Esophagus squamous epithelium (tissue), 5 donors: ENCODE measurements at regions not wholly inside any gene's neighbourhood (a gene's known extent, or its start where the extent isn't known, plus 50 kb on each side); places are given as distances from the start of the nearest gene placed in this dataset.
"Not testable (repeated sequence)": the region's sequence is repeated elsewhere in the genome, so short reads cannot be mapped to it uniquely, and the experiment has no call there.

Experiments used
- DNase-seq: peaks from one replicate; lab custom pipeline; 2025; lab: John Stamatoyannopoulos, UW
- H3K27ac ChIP-seq, 4 donors: fragments of 200-600 bp; sonication (generic); one replicate each; pipeline ENCODE4 v1.5.1; 2016 to 2019; ENCODE audit warnings: mild to moderate bottlenecking in 1 of 4
- H3K27me3 ChIP-seq, 4 donors: fragments of 200-600 bp; sonication (generic); 1 replicate in 3 of 4; 2 replicates in 1 of 4; pipeline versions ENCODE4 v1.5.1 to v1.6.0; 2017 to 2021; ENCODE audit warnings: antibody characterized with exemption in 1 of 4
- H3K36me3 ChIP-seq, 3 donors: fragments of 200-600 bp; sonication (generic); one replicate each; pipeline ENCODE4 v1.5.1; 2016 to 2019
- H3K4me1 ChIP-seq, 3 donors: fragments of 200-600 bp; sonication (generic); one replicate each; pipeline ENCODE4 v1.5.1; 2017 to 2019
- H3K4me3 ChIP-seq, 4 donors: fragments of 200-600 bp; sonication (generic); 1 replicate in 3 of 4; 2 replicates in 1 of 4; pipeline ENCODE4 v1.5.1; 2016 to 2019; ENCODE audit warnings: mild to moderate bottlenecking in 2 of 4, moderate library complexity in 1 of 4
- H3K9me3 ChIP-seq, 3 donors: fragments of 200-600 bp; sonication (generic); one replicate each; pipeline ENCODE4 v1.5.1; 2016 to 2019
- POLR2A ChIP-seq, 4 donors: fragments of 450-650 bp; IDR thresholded peaks; one replicate each; pipeline ENCODE4 v1.6.1; 2017; ENCODE audit warnings: antibody characterized with exemption in 4 of 4, mild to moderate bottlenecking in 4 of 4, moderate library complexity in 3 of 4
- WGBS, 2 donors: methylation state at CpG; one replicate each; pipeline ENCODE4 v1.1.5; 2018; 5-methylcytosine and 5-hydroxymethylcytosine counted together
- intact Hi-C: fragments of 100-400 bp; cut with DNase I; formaldehyde crosslinking; loops from one replicate; pipeline ENCODE4 v1.15.0; 2022
- TF ChIP-seq, protein P1 (sequence below), 6 experiments: fragments of 450-650 bp in 4 of 6; fragments of 200-600 bp in 2 of 6; sonication (generic) in 2 of 6; IDR thresholded peaks; one replicate each; pipeline ENCODE4 v1.5.1; 2016 to 2019; ENCODE audit warnings: antibody characterized with exemption in 6 of 6, mild to moderate bottlenecking in 4 of 6, moderate library complexity in 4 of 6
- donor health status: DM: yes; HTN: yes; CAD: no.

DNA sequence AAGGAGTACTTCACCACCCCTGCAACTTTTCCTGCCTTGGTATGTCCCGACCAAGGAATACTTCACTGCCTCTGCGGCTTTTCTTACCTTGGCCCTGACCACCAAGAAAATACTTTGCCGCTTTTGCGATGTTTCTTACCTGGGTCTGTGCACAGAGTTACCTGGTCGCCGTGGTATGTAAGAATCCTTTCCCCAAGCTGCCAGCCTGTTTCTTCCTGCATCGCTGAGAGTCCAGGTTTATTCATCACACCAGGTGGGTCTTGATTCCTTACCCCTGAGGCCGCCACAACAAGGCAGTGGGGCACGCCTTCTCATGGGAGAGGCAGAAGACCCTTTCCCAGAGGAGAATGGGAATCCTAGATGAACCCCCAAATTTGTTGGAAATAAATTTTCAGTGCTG, 511.3 kb downstream of the EDEM1 start:
- H3K36me3 ChIP-seq, result no peaks in the 10 kb centered on the region
- DNase-seq, result no peak
- H3K4me1 ChIP-seq, result no peaks in the 10 kb centered on the region
- H3K9me3 ChIP-seq, result no peaks in the 10 kb centered on the region
- no peak overlapping the region for H3K27ac ChIP-seq
- WGBS, 2 donors, result 94% methylated on average over 9 of the region's 9 CpGs
- no peak overlapping the region for H3K4me3 ChIP-seq
- no peaks in the 10 kb centered on the region for H3K27me3 ChIP-seq
- intact Hi-C loops, result no loop called here
- TF ChIP-seq, protein P1, sequence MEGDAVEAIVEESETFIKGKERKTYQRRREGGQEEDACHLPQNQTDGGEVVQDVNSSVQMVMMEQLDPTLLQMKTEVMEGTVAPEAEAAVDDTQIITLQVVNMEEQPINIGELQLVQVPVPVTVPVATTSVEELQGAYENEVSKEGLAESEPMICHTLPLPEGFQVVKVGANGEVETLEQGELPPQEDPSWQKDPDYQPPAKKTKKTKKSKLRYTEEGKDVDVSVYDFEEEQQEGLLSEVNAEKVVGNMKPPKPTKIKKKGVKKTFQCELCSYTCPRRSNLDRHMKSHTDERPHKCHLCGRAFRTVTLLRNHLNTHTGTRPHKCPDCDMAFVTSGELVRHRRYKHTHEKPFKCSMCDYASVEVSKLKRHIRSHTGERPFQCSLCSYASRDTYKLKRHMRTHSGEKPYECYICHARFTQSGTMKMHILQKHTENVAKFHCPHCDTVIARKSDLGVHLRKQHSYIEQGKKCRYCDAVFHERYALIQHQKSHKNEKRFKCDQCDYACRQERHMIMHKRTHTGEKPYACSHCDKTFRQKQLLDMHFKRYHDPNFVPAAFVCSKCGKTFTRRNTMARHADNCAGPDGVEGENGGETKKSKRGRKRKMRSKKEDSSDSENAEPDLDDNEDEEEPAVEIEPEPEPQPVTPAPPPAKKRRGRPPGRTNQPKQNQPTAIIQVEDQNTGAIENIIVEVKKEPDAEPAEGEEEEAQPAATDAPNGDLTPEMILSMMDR (IDR thresholded peaks at IDR 0.05), result no peak
- no peak for TF ChIP-seq POLR2A (IDR thresholded peaks at IDR 0.05)

DNA sequence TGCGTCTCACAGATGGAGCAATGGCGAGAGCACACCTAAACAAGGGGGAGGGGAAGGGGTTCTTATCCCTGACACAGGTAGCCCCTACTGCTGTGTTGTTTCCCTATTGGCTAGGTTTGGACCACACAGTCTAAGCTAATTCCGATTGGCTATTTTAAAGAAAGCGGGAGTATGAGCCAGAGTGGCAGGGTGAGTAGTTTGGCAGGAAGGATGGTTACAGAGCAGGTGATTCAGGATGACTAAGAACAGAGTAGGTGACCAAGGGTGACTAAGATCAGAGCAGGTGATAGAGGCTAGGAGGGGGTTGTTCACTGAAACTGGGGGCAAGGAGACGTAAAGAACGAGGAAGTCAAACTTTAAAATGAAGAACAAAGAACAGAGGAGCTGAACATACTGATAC, 511.8 kb downstream of the EDEM1 start:
- H3K4me3 ChIP-seq, result no peak overlapping the region
- WGBS, 2 donors, result 83 to 84% methylated on average over 6 of the region's 6 CpGs
- DNase-seq, result no peak
- TF ChIP-seq POLR2A (IDR thresholded peaks at IDR 0.05), result no peak
- TF ChIP-seq, protein P1 (IDR thresholded peaks at IDR 0.05), result no peak
- no peaks in the 10 kb centered on the region for H3K4me1 ChIP-seq
- H3K36me3 ChIP-seq, result no peaks in the 10 kb centered on the region
- H3K27ac ChIP-seq, result no peak overlapping the region
- H3K9me3 ChIP-seq, result no peaks in the 10 kb centered on the region
- intact Hi-C loops, result no loop called here
- H3K27me3 ChIP-seq, result no peaks in the 10 kb centered on the region

DNA sequence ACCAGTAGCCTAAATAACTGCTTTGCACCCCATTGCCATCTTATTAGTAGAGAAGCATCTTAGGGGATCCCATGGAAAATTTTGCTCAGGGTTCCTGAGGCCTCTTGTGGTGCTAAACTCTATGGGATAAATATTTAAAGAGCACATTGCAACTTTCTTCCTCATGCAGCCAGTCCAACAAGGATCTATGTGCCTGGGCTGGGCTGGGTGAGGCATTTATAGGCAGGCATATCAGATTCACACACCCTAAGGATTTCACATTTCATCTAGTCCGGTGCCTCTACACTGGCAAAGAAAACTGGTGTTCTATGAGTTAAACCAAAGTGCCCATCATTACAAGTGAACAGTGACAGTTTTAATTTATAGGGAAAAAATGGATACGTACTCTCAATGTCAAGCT, 512.3 kb downstream of the EDEM1 start:
- whole genome bisulfite sequencing, 2 donors, result 83 to 87% methylated on average over 2 of the region's 2 CpGs
- no peaks in the 10 kb centered on the region for H3K36me3 ChIP-seq
- H3K9me3 ChIP-seq, result no peaks in the 10 kb centered on the region
- no peak for DNase-seq
- intact Hi-C loops, result no loop called here
- H3K4me1 ChIP-seq, result no peaks in the 10 kb centered on the region
- no peak for TF ChIP-seq POLR2A (IDR thresholded peaks at IDR 0.05)
- TF ChIP-seq, protein P1 (IDR thresholded peaks at IDR 0.05), result no peak
- H3K27me3 ChIP-seq, result no peaks in the 10 kb centered on the region
- no peak overlapping the region for H3K4me3 ChIP-seq
- H3K27ac ChIP-seq, result no peak overlapping the region

DNA sequence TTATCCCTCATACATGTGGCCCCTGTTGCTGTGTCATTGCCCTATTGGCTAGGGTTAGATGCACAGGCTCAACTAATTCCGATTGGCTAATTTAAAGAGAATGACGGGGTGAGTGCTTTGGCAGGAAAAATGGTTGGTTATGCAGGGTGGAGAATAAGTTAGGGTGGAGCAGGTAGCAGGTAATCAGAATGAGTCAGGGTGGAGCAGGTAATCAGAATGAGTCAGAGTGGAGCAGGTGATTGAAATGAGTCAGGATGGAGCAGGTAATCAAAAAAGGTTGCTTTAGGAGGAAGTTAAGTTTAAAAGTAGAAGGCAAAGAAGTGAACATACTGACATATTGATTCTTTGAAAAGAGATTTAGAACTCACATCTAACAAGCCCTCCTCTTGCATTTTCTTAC, 513.5 kb downstream of the EDEM1 start:
- intact Hi-C loops, H3K27ac ChIP-seq: not testable (repeated sequence)

DNA sequence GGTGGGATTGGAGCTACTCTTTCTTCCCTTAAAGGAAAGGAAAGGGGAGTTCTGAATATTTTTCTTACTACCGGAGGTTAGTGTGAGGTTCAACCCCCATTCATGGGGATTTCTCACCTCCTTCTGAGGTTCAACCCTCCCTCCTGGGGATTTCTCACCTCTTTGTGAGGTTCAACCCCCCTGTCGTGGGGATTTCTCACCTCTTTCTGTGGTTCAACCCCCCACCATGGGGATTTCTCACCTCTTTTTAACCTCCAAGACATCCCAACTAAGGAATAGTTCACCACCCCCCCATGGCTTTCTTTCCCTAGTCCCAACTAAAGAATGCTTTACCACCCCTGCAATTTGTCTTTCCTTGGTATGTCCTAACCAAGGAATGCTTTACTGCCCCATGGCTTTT, 520.3 kb downstream of the EDEM1 start:
- Histone ChIP-seq H3K4me3 (no peak overlapping the region), H3K36me3 (no peaks in the 10 kb centered on the region), H3K9me3 (no peaks in the 10 kb centered on the region), H3K27ac (no peak overlapping the region), H3K27me3 (no peaks in the 10 kb centered on the region), H3K4me1 (no peaks in the 10 kb centered on the region)
- intact Hi-C loops, result no loop called here
- 41 to 42% methylated on average over 2 of the region's 2 CpGs for WGBS, 2 donors
- no peak for DNase-seq
- TF ChIP-seq, protein P1 (IDR thresholded peaks at IDR 0.05), result no peak
- TF ChIP-seq POLR2A (IDR thresholded peaks at IDR 0.05), result no peak

More for the DNA sequence above, 513.5 kb downstream of the EDEM1 start:
- H3K9me3 ChIP-seq, H3K4me3 ChIP-seq, H3K27me3 ChIP-seq, DNase-seq, H3K36me3 ChIP-seq, H3K4me1 ChIP-seq: not testable (repeated sequence)
- 38 to 53% methylated on average over 2 of the region's 2 CpGs for WGBS, 2 donors

DNA sequence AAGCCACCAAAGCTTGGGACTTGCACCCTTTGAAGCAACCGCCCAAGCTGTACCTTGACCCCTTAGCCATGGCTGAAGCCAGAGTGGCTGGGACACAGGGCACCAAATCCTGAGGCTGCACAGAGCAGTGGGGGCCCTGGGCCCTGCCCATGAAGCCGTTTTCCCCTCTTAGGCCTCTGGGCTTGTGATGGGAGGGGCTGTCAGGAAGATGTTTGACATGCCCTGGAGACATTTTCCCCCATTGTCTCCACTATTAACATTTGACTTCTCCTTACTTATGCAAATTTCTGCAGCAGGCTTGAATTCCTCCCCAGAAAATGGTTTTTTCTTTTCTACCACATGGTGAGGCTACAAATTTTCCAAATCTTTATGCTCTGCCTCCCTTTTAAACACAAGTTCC, 522.2 kb downstream of the EDEM1 start:
- no peak for DNase-seq
- intact Hi-C loops, result no loop called here
- no peaks in the 10 kb centered on the region for H3K36me3 ChIP-seq
- no peak overlapping the region for H3K4me3 ChIP-seq
- H3K4me1 ChIP-seq, result no peaks in the 10 kb centered on the region
- 38 to 50% methylated on average over 1 to 2 of the region's 2 CpGs for WGBS, 2 donors
- H3K27me3 ChIP-seq, result no peaks in the 10 kb centered on the region
- H3K9me3 ChIP-seq, result no peaks in the 10 kb centered on the region
- H3K27ac ChIP-seq, result no peak overlapping the region
- TF ChIP-seq POLR2A (IDR thresholded peaks at IDR 0.05), result no peak
- TF ChIP-seq, protein P1 (IDR thresholded peaks at IDR 0.05), result no peak
